NCI-H345 treated with DMSO at 0.1 percent for 48 hours (cell line): ENCODE measurements at regions not wholly inside any gene's neighbourhood (a gene's known extent, or its start where the extent isn't known, plus 50 kb on each side); places are given as distances from the start of the nearest gene placed in this dataset.

Experiments
- DNase-seq: peaks from one replicate; lab custom pipeline; 2025; ENCODE audit not compliant: unreplicated experiment; lab: John Stamatoyannopoulos, UW

DNA sequence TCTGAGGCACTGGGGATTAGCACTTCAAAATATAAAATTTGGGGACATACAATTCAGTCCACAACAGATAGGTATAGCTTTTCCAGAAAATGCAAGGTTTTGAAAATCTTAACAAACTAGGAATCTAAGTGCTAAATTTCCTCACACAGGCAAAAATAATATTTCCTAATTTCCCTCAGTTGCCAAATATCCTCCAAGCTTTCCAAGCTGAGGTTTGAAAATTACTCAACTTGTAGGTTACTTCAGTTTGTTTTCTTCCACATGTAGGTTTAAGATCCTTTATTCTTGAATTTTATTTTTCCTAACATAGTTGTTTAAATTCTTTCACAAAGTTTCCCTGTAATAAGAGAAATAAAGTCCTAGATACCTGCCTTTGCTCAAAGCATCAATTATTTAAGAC, 192.9 kb upstream of the NRXN1 start:
- no peak for DNase-seq

DNA sequence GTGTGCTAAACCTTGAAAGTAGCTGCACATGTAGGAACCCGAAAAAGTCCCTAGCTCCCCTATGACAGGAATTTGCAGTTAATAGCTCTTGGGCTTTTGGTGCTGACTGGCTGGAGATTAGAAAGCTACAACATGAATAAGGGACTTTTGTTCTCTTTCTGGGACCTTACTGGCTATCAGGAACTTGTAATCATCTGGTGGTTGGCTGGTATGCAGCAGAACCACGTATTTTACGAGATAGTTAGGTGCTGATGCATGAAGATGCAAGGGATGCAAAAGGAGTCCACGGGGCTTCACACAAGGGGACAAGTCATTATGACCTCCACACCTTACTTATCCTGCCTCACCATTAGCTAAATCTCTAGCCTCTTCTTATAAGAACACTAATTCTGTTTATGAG, 190.2 kb upstream of the NRXN1 start:
- no peak for DNase-seq

DNA sequence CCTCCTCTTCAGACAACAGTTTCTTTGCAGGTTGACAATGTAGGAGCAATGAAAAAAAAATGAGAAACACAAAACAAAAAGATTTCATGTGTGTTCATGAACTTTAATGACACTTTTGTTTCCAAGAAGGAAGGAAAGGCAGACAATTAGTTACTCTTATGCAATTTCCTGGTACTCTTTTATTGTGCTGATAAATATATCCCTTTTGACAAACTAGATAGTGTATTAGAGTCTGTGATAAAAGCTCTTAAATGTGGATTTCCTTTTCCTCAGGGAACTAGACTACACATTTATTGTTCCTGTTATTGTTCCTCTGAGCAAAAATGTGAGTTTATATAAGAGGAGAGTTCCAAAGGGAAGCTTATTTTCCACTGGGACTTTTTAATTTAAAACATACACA, 188.7 kb upstream of the NRXN1 start:
- DNase-seq: no peak

DNA sequence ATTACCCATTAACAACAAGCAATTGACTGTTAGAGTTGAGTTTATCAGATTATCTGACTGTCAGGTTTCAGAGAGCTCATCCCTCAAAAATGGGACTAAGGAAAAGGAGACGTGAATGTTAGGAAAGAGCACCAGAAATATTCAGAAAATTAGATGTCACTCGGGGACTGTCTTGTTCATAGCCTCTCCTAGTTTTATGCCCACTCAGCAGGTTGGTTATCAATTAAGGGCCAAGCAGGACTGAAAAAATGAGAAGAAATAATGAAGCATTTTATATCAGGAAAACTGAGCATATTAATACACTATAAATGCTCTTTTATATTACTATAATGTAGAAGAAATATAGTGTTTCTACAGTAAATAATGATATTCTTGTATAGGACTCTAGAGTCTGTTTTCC, 188.1 kb upstream of the NRXN1 start:
- no peak for DNase-seq

DNA sequence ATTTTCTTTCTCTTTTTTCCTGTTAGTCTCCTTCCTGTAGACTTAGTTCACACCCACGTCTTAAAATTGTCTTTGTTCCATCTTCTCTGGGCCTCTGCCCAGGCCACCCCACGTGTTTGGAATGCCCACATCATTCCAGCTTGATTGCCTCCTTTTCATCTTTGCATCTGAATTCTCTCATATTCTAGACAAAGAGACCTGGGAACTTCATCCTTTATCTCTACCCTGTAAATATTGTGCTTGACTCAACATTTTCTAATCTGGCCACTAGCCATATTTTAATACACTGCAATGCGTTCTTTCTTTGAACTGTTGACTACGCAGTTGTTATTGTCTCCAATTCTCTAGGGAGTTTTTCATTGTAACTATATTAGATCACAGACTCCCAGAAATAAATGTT, 187.5 kb upstream of the NRXN1 start:
- DNase-seq: no peak

DNA sequence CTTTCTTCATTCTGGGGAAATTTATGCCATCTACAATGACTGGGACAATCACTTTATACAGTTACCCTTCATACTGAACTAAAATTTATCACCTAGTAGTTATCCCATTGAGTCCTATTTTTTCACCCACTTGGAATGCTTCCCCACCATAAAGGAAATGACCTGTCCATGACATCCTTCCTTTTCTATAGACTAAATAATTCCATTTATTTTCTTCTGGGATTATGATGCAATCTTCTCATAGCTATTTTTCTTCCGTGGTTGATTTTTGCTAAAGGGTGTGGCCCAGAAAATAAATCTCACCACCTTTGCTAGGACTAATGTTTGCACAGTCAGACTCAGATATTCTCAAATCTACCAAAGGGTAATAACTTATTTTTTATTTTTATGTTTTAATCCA, 186.1 kb upstream of the NRXN1 start:
- no peak for DNase-seq

DNA sequence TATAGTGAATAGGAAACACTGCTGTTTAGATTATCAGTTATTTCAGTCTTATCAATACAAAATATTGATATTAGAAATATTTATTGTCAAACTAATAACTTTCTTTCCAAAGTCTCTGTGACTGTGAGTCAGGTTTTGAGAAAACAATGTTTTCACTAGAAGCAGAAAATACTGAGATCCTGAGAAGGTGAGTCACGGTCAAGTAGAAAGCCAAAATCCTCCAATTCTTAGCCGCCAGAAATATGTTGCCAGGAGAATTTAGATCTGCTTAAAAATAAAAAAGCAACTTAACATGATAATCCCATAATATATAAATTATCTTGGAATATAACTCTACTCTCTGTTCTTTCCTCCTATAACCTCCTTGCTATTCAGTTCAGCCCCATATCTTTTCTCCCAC, 181.9 kb upstream of the NRXN1 start:
- DNase-seq: no peak

DNA sequence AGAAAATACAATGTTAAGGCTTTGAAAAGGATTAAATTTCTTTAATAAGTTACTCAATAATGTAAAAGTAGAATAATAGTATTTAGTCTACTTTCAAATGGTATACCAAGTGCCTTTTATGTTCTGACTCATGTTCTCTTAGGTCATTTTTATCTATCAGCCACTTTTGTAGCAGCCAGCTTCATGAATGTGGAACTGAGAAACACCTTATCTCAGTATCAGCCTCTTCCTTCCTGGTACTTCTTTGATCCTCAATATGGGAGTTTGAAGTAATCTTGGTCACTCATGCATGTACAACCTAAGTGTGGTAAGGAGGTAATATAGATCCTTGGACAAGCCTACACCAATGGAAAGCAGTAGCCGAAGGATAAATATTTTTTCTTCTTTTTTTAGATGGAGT, 180.4 kb upstream of the NRXN1 start:
- no peak for DNase-seq

DNA sequence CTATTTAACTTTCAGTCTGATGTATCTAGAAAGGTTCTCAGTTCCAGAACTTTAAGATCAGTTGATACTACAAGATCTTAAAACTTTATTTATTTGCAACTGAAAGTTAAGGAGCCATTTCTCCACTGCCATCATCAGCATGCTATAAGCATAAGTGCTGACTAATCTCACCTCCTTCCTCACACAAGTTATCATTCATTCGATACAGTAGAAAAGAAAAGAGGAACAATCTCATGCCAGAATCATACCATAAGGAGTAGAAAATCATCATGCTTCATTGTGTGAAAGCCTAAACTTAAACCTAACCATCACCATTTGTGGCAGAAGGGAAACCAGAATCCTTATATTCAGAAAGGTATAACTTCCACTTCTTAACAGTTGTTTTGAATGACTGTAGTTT, 176.6 kb upstream of the NRXN1 start:
- DNase-seq: no peak

DNA sequence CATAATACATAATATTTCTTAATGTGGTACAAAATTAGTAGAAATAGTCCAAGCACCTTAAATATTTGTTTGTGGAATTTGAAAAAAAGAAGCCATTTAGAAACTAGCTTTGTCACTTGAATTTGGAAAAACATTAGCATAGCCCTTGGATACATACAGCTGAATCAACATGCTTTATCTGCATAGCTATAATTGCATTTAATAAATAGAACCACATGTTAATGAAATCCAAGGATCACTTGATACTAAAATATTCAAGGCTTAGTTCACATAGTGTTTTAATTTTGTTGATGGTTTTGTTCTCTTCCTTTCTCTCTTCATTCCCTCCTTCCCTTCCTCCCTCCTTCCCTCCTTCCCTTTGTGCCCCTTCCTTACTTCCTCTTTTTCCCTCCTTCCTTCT, 169.4 kb upstream of the NRXN1 start:
- no peak for DNase-seq

DNA sequence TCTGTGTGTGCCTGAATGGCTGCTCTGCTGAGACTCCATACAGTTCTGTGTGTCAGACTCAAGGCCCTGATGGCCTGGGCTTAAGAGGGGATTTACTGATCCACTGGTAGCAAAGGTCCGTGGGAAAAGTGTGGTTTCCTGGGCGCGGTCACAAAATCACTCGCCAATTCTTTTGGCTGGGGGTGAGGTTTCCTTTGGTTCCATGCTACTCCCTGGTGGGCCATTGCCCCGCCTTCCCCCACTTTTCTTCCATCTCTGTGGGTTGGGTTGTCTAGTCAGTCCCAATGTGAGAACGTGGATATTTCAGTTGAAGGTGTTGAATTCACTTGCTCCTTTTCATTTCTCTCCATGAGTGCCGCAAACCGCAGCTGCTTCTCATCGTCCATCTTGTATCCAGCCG, 162.7 kb upstream of the NRXN1 start:
- no peak for DNase-seq

DNA sequence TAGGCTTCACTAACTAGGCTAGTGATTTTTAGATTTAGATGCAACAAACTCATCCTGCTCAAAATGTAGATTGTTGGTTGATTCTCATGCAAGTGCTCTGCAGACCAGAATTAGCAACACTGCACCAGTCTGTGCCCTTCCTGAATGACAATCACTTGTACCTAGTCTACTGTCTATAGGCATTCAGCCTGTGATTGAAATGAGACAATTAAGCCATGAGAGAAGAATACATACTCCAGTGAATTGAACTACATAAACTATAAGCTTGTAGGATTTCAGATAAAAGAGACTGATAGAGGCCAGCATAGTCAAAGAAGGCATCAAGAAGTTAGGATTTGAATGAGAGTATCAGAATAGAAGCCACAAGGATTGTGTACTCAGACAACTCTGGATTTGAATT, 138.3 kb upstream of the NRXN1 start:
- no peak for DNase-seq

DNA sequence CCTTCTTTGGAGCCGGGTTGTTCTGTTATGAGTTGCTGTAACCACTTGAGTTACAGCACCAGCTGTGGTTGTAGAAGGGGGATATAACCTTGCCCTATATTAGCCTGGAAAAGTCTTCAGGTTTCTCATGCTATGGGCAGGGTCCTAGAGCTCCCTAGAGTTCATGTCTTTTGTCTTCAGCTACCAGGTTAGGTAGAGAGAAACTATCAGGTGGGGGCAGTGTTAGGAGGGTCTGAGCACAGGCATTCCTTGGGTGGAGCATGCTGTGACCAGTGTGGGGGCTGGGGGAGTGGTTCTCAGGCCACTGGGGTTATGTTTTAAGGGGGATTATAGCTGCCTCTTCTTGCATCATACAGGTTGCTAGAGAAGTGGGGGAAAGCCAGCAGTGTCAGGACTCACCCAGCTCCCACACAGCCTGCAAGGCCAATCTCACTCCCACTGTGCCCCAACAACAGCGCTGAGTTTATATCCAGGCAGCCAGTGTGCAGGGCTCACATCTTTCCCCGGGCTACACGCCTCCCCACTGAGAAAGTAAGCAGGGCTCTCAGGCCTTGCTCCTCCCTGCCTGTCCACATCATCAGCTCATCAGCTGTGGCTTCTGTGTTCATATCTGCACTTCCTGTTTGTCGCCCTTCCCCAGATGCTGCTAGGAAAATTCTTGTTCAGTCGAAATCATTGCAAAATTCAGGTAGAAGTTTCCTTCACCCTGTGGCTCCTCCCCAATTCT, 133.8 kb upstream of the NRXN1 start:
- DNase-seq: no peak

DNA sequence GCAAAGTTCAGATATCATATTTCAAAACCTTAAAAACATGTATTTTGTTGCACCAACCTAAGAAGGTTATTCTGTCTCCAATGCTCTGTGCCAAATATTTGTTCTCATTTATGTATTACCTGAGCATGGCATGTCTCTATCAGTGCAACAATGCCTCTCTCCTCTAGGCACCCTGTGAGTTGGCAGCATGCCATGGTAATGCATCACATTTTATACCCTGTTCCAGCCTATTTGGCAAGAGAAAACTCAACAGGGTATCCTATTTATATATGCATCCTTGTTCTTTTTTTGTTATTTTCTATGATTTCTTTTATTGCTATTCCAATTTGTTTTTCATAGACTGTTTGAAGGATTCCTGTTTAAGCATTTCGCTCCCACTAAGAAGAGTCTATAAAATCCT, 126.3 kb upstream of the NRXN1 start:
- DNase-seq: peak; percentile 97

DNA sequence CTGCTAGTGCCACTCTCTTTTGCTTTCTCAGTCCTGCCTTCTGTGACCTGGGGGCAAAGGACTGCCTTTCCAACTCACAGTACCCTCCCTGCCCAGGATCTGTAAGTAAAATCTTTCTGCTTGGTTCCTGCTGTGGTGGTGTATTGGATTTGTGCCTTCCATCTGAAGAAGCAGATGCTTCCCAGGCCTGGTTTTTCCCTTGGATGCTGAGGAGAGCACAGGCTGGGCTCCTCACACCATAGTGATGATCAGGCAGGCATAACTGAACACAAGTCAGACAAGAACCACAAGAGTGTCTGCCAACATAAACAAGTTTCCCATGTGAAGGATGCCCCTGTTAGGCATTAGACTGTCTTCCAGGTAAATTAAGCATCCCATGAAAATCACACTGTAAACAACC, 121.3 kb upstream of the NRXN1 start:
- DNase-seq: no peak

DNA sequence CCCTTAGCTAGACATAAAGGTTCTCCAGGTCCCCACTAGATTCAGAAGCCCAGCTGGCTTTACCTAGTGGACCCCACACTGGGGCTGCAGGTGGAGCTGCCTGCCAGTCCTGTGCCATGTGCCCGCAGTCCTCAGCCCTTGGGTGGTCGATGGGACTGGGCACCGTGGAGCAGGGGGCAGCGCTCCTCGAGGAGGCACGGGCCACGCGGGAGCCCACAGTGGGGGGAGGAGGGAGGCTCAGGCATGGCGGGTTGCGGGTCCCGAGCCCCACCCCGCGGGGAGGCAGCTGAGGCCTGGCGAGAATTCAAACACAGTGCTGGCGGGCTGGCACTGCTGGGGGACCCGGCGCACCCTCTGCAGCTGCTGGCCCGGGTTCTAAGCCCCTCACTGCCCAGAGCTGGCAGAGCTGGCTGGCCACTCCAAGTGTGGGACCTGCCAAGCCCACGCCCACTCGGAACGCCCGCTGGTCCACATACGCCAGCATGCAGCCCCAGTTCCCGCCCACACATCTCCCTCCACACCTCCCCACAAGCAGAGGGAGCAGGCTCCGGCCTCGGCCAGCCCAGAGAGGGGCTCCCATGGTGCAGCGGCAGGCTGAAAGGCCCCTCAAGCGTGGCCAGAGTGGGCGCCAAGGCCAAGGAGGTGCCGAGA, 119.7 kb upstream of the NRXN1 start:
- no peak for DNase-seq

DNA sequence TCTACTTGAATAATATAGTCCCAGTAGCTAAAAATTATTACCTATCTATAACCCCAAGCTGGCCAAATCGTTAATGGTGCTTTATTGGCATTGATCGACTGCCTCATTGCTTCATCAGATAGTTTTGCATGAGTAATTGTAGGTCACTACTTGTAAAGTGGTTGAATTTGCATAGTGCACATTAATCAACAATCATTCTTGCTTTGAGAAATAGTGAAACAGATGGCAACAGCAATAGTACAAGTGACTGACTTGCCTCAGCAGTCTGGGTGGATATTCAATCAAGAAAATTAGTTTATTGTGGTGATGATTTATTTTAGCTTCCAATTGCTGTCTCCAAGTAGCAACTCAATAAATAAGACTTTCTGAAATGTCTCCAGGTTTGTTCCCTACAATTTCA, 117.8 kb upstream of the NRXN1 start:
- no peak for DNase-seq

DNA sequence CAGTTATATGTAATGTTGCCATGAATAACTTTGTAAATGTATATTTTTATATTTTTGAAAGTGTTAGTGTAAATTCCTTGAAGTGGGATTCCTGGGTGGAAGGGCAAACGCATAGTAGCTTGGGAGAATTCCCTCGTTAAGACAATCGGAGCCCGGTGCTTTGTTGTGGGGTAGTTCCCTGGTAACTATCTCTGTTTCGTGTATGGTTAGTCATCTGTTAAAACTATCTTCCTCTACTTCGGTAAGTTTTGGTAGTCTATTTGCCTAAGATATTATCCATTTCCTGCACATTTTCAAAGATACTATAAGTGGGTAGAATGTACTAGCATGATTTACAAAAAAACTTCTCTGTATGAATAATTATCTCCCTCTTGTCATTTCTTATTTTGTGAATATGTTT, 113.8 kb upstream of the NRXN1 start:
- DNase-seq: no peak

DNA sequence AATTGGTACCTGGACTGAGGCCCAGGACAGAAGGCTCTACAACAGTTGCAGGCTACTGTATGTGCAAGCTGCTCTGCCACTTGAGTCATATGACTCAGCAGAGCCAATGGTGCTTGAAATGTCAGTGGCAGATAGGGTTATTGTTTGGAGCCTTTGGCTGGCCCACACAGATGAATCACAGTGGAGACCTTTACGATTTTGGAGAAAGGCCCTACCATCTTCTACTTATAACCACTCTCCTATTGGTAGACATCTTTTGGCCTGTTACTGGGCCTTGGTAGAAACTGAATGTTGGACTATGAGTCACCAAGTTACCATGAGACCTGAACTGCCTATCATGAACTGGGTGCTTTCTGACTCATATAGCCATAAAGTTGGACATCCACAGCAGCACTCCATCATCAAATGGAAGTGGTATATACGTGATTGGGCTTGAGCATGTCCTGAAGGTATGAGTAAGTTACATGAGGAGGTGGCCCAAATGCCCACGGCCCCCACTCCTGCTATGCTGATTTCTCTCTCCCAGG, 88.9 kb upstream of the NRXN1 start:
- DNase-seq: no peak

DNA sequence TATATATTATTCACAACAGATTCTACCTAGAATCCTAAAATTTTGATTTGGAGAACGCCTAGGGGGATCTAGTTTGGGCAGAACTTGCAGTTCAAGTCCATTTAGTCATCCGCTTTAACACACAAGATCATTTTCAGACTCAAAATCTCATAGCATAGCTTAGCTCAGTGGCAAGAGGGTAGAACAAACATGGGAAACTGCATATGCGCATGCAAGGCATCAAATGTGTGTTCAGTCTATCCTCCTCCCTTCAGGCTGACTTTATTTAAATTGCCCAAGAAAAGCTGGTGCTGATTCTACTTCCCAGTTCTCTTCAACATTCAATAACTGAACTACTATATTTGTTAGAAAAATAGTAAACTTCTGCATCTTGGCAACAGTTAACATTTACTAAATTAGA, 79.6 kb upstream of the NRXN1 start:
- no peak for DNase-seq

DNA sequence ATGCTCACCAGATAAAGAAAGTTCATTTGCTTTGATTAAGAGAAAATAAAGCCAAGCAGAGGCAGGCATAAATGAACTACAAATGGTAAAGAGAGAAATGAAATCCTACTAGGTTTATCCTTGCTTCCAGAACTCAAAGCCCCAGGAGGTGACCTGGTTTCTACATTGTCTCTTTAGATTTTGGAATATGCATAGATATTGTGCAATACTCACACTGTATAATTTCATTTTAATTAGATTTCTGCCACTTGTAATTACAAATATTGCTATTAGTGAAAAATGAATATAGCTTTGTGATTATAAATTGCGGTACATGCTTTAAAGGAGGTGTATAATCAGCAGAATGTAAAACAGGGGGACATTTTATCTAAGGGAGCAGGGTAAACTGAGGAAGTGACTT, 76.9 kb upstream of the NRXN1 start:
- DNase-seq: no peak

DNA sequence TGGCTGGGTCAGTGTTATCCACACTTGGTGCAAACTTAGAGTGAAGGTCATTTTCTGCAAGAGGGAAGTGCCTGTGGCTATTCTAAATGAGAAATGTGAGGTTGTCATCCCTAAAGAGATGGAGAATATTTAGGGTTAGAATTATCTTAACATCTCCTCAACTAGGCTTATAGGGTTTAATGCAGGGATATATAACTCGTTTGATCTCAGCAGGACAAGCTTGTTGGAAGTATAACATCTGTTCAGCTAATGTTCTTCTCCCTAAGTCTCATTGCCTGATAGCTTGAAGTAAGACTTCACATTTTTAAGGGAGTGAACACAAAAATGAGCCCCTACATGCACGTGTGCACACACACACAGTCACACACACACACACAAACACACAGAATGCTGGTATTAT, 75.9 kb upstream of the NRXN1 start:
- DNase-seq: no peak

DNA sequence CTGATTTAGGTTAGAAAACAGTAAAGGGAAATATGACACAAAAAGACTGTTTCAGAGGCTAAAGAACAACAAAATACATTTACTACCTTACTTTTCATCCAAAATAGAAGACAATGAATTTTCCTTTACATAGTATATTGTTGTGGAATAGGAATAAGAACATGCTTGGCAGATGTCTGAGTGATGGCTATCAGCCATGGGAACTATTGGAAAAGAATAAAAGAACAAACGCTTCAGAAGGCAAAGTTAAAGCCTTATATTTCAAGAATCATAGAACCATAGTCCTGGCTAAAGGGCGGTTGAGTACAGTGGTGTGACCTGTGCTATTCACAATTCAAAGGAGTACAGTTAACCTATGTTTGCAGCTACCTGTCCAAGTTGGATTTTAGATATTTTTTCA, 73.9 kb upstream of the NRXN1 start:
- no peak for DNase-seq
